ENCODE measurements at regions not wholly inside any gene's neighbourhood (a gene's known extent, or its start where the extent isn't known, plus 50 kb on each side); places are given as distances from the start of the nearest gene placed in this dataset.

GRCh38 chr3:109977897-109978296, 640.6 kb upstream of the DPPA4 start:
- Histone ChIP-seq H4K20me1 (ENCODE audit: insufficient read depth, low read length) (no peaks in the 10 kb centered on the region), H3K27ac (ENCODE audit: low read depth, low read length, poor library complexity, severe bottlenecking) (no peak overlapping the region), H3K9me3 (ENCODE audit: low read length) (no peaks in the 10 kb centered on the region), H3K79me2 (ENCODE audit: insufficient read depth, low read depth, low read length) (no peaks in the 10 kb centered on the region), H3K4me1 (ENCODE audit: insufficient read depth, low read length, poor library complexity, severe bottlenecking) (no peaks in the 10 kb centered on the region), H3K4me2 (ENCODE audit: low read length) (no peak overlapping the region), H3K9me2 (ENCODE audit: insufficient read depth, low read length) (no peaks in the 10 kb centered on the region), H3K4me3 (ENCODE audit: low read depth, low read length, poor library complexity, severe bottlenecking) (no peak overlapping the region), H3K36me3 (ENCODE audit: insufficient read depth, low read length) (no peaks in the 10 kb centered on the region), H2AFZ (ENCODE audit: low read length) (no peak overlapping the region)
- BruUV-seq (replicated peaks): no TSS peak
- ChIA-PET CTCF (ENCODE audit: unreplicated experiment) (no interaction called here), POLR2A (no interaction called here)
- no peak for DNase-seq (ENCODE audit: low spot score)
- intact Hi-C loops (cut with micrococcal nuclease; ENCODE audit: unreplicated experiment): no loop called here
- TF ChIP-seq EZH2phosphoT487 (IDR thresholded peaks at IDR 0.05; ENCODE audit: borderline replicate concordance, low read depth, low read length) (no peak), CTCF (conservative IDR thresholded peaks at IDR 0.05; ENCODE audit: low read length) (no peak)

DNA sequence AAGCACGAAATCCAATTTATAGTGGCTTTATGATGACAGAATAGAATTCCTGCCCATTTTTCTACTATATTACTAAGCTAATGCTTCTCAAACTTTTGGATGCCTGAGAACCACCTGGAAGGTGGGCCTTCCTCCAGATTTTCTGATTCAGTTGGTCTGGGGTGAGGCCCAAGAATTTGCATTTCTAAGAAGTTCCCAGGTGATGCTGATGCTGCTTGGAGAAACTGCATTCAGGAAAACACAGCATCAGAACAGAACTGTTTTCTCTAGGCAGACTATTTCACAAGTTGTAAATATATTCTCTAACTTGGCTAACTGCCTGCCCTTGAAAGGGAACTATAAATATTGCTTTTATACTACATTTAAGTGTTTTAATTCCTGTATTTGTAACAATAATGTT, 644.9 kb upstream of the DPPA4 start:
- H3K4me3 ChIP-seq (ENCODE audit: low read depth, low read length, poor library complexity, severe bottlenecking): no peak overlapping the region
- H3K4me2 ChIP-seq (ENCODE audit: low read length): no peak overlapping the region
- no peaks in the 10 kb centered on the region for H3K4me1 ChIP-seq (ENCODE audit: insufficient read depth, low read length, poor library complexity, severe bottlenecking)
- intact Hi-C loops (cut with micrococcal nuclease; ENCODE audit: unreplicated experiment): no loop called here
- no peaks in the 10 kb centered on the region for H3K9me3 ChIP-seq (ENCODE audit: low read length)
- H3K27ac ChIP-seq (ENCODE audit: low read depth, low read length, poor library complexity, severe bottlenecking): no peak overlapping the region
- ChIA-PET CTCF (ENCODE audit: unreplicated experiment) (no interaction called here), POLR2A (interaction anchor here (0.6 kb wide), 1 partner anchor 97 kb away, joined by 3 read pairs; no protein-coding TSS in a partner anchor)
- H3K79me2 ChIP-seq (ENCODE audit: insufficient read depth, low read depth, low read length): no peaks in the 10 kb centered on the region
- no peak overlapping the region for H2AFZ ChIP-seq (ENCODE audit: low read length)
- no peaks in the 10 kb centered on the region for H4K20me1 ChIP-seq (ENCODE audit: insufficient read depth, low read length)
- BruUV-seq (replicated peaks): no TSS peak
- H3K36me3 ChIP-seq (ENCODE audit: insufficient read depth, low read length): no peaks in the 10 kb centered on the region
- TF ChIP-seq CTCF (conservative IDR thresholded peaks at IDR 0.05; ENCODE audit: low read length) (no peak), EZH2phosphoT487 (IDR thresholded peaks at IDR 0.05; ENCODE audit: borderline replicate concordance, low read depth, low read length) (no peak)
- no peak for DNase-seq (ENCODE audit: low spot score)
- H3K9me2 ChIP-seq (ENCODE audit: insufficient read depth, low read length): no peaks in the 10 kb centered on the region; the same call in 1 of the 2 replicates

DNA sequence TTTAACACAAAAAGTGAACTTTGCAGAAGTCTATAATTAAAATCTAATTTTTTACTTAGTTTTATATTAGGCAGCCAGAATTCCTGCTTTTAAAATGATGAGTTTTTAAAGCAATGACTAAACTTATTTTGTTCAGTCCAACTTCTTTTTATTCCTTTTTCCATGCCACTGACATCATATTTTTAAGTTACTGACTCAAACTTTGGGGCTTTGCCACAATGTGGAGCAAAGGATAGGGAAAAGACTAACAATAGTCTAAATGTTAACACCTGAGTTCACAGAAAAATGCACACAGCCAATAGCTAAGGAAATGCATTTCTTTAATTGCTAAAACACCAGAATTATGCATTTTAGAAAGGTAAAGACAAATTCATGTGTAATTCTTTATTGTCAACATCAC, 647.6 kb upstream of the DPPA4 start:
- H3K36me3 ChIP-seq (ENCODE audit: insufficient read depth, low read length): no peaks in the 10 kb centered on the region
- no peaks in the 10 kb centered on the region for H3K79me2 ChIP-seq (ENCODE audit: insufficient read depth, low read depth, low read length)
- H2AFZ ChIP-seq (ENCODE audit: low read length): no peak overlapping the region
- H4K20me1 ChIP-seq (ENCODE audit: insufficient read depth, low read length): no peaks in the 10 kb centered on the region
- no peak for DNase-seq (ENCODE audit: low spot score)
- intact Hi-C loops (cut with micrococcal nuclease; ENCODE audit: unreplicated experiment): no loop called here
- no peak overlapping the region for H3K4me3 ChIP-seq (ENCODE audit: low read depth, low read length, poor library complexity, severe bottlenecking)
- no peak overlapping the region for H3K27ac ChIP-seq (ENCODE audit: low read depth, low read length, poor library complexity, severe bottlenecking)
- H3K4me2 ChIP-seq (ENCODE audit: low read length): no peak overlapping the region
- POLR2A ChIA-PET: interaction anchor here (0.6 kb wide), 1 partner anchor 1107 kb away, joined by 3 read pairs; no protein-coding TSS in a partner anchor
- CTCF ChIA-PET (ENCODE audit: unreplicated experiment): no interaction called here
- H3K9me2 ChIP-seq (ENCODE audit: insufficient read depth, low read length): no peaks in the 10 kb centered on the region; the same call in 1 of the 2 replicates
- TF ChIP-seq EZH2phosphoT487 (IDR thresholded peaks at IDR 0.05; ENCODE audit: borderline replicate concordance, low read depth, low read length): no peak
- no peak for TF ChIP-seq CTCF (conservative IDR thresholded peaks at IDR 0.05; ENCODE audit: low read length)
- H3K4me1 ChIP-seq (ENCODE audit: insufficient read depth, low read length, poor library complexity, severe bottlenecking): no peaks in the 10 kb centered on the region
- no TSS peak for BruUV-seq (replicated peaks)
- no peaks in the 10 kb centered on the region for H3K9me3 ChIP-seq (ENCODE audit: low read length)
